ENCODE measurements at regions not wholly inside any gene's neighbourhood (a gene's known extent, or its start where the extent isn't known, plus 50 kb on each side); places are given as distances from the start of the nearest gene placed in this dataset.

DNA sequence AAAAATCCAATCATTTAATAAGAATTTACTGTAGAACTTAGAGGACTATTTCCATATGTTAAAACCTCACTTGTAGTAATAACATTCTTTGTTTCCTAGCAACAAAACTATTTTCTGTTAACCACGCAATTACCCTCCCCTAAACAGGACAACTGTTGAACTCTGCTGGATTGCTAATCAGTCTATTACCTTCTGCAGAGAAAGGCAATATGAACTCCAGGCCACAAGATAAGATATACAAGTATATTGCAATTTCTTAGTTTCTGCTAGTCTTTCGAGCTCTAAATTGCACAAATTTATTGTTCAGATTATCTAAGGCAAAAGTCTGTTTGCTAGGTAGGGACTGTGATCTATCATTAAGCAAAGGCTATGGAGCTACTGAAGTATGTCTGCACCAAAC, 920.1 kb upstream of the LRRN3 start:
- H3K4me3 ChIP-seq = no peak overlapping the region
- TF ChIP-seq, protein P1, sequence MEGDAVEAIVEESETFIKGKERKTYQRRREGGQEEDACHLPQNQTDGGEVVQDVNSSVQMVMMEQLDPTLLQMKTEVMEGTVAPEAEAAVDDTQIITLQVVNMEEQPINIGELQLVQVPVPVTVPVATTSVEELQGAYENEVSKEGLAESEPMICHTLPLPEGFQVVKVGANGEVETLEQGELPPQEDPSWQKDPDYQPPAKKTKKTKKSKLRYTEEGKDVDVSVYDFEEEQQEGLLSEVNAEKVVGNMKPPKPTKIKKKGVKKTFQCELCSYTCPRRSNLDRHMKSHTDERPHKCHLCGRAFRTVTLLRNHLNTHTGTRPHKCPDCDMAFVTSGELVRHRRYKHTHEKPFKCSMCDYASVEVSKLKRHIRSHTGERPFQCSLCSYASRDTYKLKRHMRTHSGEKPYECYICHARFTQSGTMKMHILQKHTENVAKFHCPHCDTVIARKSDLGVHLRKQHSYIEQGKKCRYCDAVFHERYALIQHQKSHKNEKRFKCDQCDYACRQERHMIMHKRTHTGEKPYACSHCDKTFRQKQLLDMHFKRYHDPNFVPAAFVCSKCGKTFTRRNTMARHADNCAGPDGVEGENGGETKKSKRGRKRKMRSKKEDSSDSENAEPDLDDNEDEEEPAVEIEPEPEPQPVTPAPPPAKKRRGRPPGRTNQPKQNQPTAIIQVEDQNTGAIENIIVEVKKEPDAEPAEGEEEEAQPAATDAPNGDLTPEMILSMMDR (IDR thresholded peaks at IDR 0.05) = no peak
- no peak overlapping the region for H3K27ac ChIP-seq
- intact Hi-C loops (cut with DNase I) = no loop called here
- H3K4me1 ChIP-seq = no peaks in the 10 kb centered on the region
- WGBS, 3 donors = 72 to 83% (median 80%) methylated on average over 2 of the region's 2 CpGs
- H3K9me3 ChIP-seq = no peaks in the 10 kb centered on the region
- no peaks in the 10 kb centered on the region for H3K27me3 ChIP-seq (ENCODE audit: insufficient read depth in 3 of 3, low read length in 2 of 3)
- no peak for DNase-seq
- no peak for ATAC-seq
- no peaks in the 10 kb centered on the region for H3K36me3 ChIP-seq (ENCODE audit: insufficient read depth in 1 of 2, low read depth in 1 of 2)

GRCh38 chr7:110177463-110177862, 913.5 kb upstream of the LRRN3 start:
- Histone ChIP-seq H3K27ac (no peak overlapping the region), H3K36me3 (ENCODE audit: insufficient read depth in 1 of 2, low read depth in 1 of 2) (no peaks in the 10 kb centered on the region), H3K4me3 (no peak overlapping the region), H3K4me1 (no peaks in the 10 kb centered on the region), H3K27me3 (ENCODE audit: insufficient read depth in 3 of 3, low read length in 2 of 3) (no peaks in the 10 kb centered on the region), H3K9me3 (no peaks in the 10 kb centered on the region)
- ATAC-seq (no peak), DNase-seq (no peak)
- 86 to 89% (median 88%) methylated on average over 5 of the region's 5 CpGs for WGBS, 3 donors
- intact Hi-C loops (cut with DNase I) = no loop called here
- TF ChIP-seq, protein P1 (IDR thresholded peaks at IDR 0.05) = no peak

GRCh38 chr7:110179037-110179436, 911.9 kb upstream of the LRRN3 start:
- intact Hi-C loops (cut with DNase I) = no loop called here
- WGBS, 3 donors = 21 to 37% (median 23%) methylated on average over 2 of the region's 2 CpGs
- no peak overlapping the region for H3K27ac ChIP-seq
- no peaks in the 10 kb centered on the region for H3K27me3 ChIP-seq (ENCODE audit: insufficient read depth in 3 of 3, low read length in 2 of 3)
- H3K36me3 ChIP-seq (ENCODE audit: insufficient read depth in 1 of 2, low read depth in 1 of 2) = no peaks in the 10 kb centered on the region
- no peaks in the 10 kb centered on the region for H3K9me3 ChIP-seq
- no peaks in the 10 kb centered on the region for H3K4me1 ChIP-seq
- TF ChIP-seq, protein P1 (IDR thresholded peaks at IDR 0.05) = no peak
- ATAC-seq (no peak), DNase-seq (no peak)
- H3K4me3 ChIP-seq = no peak overlapping the region

DNA sequence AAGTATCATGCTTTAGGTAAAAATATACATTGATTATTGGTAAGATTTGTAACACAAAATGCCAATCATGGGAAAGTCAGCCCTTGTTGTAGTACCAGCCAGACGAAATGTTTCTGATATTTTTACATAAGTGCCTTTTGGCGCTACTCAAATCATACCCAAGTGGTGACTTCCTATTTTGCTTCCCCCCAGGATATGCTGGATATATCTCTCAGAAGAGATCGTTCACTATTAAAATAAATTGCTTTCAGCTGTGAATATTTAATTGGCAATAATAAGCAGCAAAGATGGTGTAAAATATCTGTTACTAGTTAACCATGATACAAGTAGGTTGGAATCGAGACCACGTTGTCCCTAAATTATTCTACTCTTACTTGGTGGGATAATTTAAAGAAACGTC, 909.2 kb upstream of the LRRN3 start:
- Histone ChIP-seq H3K4me3 (no peak overlapping the region), H3K9me3 (no peaks in the 10 kb centered on the region), H3K27ac (no peak overlapping the region), H3K36me3 (ENCODE audit: insufficient read depth in 1 of 2, low read depth in 1 of 2) (no peaks in the 10 kb centered on the region), H3K4me1 (no peaks in the 10 kb centered on the region), H3K27me3 (ENCODE audit: insufficient read depth in 3 of 3, low read length in 2 of 3) (no peaks in the 10 kb centered on the region)
- intact Hi-C loops (cut with DNase I) = no loop called here
- DNase-seq = no peak
- TF ChIP-seq, protein P1 (IDR thresholded peaks at IDR 0.05) = no peak
- no peak for ATAC-seq
- WGBS, 3 donors = 69 to 85% (median 76%) methylated on average over 6 of the region's 6 CpGs

DNA sequence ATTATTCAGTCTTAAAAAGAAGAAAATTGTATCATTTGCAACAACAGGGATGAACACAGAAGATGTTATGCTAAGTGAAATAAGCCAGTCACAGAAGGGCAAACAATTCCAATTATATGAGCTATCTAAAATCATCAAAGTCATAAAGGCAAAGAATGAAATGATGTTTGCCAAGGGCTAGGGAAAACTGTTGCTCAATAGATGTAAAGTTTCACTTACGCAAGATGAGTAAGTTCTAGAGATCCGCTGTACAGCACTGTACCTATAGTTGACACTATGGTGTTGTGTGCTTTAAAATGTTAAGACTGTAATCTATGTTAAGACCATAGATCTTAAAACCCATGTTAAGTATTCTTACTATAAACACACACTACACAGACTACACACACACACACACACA, 904.6 kb upstream of the LRRN3 start:
- 97 to 100% (median 97%) methylated on average over 2 of the region's 2 CpGs for WGBS, 3 donors
- ATAC-seq (no peak), DNase-seq (no peak)
- no peak overlapping the region for H3K4me3 ChIP-seq
- H3K27ac ChIP-seq = no peak overlapping the region
- intact Hi-C loops (cut with DNase I) = no loop called here
- H3K9me3 ChIP-seq = peaks cover 3% of the 10 kb centered on the region
- H3K4me1 ChIP-seq = no peaks in the 10 kb centered on the region
- no peaks in the 10 kb centered on the region for H3K36me3 ChIP-seq (ENCODE audit: insufficient read depth in 1 of 2, low read depth in 1 of 2)
- TF ChIP-seq, protein P1 (IDR thresholded peaks at IDR 0.05) = no peak
- no peaks in the 10 kb centered on the region for H3K27me3 ChIP-seq (ENCODE audit: insufficient read depth in 3 of 3, low read length in 2 of 3)
